ENCODE measurements at regions not wholly inside any gene's neighbourhood (a gene's known extent, or its start where the extent isn't known, plus 50 kb on each side); places are given as distances from the start of the nearest gene placed in this dataset.

- H3K9me3 Mint-ChIP-seq, result peaks cover 2% of the 10 kb centered on the region
- no peak overlapping the region for H3K4me3 Mint-ChIP-seq
- TF ChIP-seq, protein P1, sequence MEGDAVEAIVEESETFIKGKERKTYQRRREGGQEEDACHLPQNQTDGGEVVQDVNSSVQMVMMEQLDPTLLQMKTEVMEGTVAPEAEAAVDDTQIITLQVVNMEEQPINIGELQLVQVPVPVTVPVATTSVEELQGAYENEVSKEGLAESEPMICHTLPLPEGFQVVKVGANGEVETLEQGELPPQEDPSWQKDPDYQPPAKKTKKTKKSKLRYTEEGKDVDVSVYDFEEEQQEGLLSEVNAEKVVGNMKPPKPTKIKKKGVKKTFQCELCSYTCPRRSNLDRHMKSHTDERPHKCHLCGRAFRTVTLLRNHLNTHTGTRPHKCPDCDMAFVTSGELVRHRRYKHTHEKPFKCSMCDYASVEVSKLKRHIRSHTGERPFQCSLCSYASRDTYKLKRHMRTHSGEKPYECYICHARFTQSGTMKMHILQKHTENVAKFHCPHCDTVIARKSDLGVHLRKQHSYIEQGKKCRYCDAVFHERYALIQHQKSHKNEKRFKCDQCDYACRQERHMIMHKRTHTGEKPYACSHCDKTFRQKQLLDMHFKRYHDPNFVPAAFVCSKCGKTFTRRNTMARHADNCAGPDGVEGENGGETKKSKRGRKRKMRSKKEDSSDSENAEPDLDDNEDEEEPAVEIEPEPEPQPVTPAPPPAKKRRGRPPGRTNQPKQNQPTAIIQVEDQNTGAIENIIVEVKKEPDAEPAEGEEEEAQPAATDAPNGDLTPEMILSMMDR (IDR thresholded peaks at IDR 0.05), result no peak
- no peak overlapping the region for H3K27ac Mint-ChIP-seq
- CTCF ChIA-PET, result no interaction called here
- H3K27me3 Mint-ChIP-seq, result no peaks in the 10 kb centered on the region
- H3K36me3 Mint-ChIP-seq (ENCODE audit: low read depth), result no peaks in the 10 kb centered on the region
- intact Hi-C loops (cut with micrococcal nuclease), result no loop called here
- peaks cover 10% of the 10 kb centered on the region for H3K4me1 Mint-ChIP-seq
- POLR2A ChIA-PET, result no interaction called here
- DNase-seq (no peak), ATAC-seq (ENCODE audit: low read depth) (no peak)
These were observed 96.3 kb upstream of the FOXN2 start for GRCh38 chr2:48218169-48218568.

DNA sequence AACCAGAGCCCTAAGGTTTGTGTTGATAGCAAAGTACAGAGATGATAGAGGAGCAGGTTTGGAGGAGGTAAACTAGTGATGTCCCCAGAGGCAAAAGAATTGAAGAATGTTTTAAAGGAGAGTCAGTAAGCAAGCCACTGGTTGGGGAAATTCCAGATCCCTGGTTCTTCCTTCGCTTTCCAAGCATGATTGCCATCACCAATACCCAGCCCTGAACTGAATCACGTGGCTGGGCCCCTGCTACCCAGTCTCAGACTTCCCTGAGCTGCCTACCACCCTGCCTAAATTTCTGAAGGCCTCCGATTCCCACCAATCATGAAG lies 95.3 kb upstream of the FOXN2 start:
- peaks cover 10% of the 10 kb centered on the region for H3K4me1 Mint-ChIP-seq
- POLR2A ChIA-PET, result no interaction called here
- intact Hi-C loops (cut with micrococcal nuclease), result no loop called here

GRCh38 chr2:48219555-48220436 lies 94.7 kb upstream of the FOXN2 start:
- DNase-seq (no peak), ATAC-seq (ENCODE audit: low read depth) (no peak)
- CTCF ChIA-PET, result interaction anchor here (0.6 kb wide), 1 partner anchor 965 kb away, joined by 3 read pairs; no protein-coding TSS in a partner anchor
- POLR2A ChIA-PET, result no interaction called here
- TF ChIP-seq, protein P1 (IDR thresholded peaks at IDR 0.05), result no peak
- no peak overlapping the region for H3K27ac Mint-ChIP-seq
- H3K27me3 Mint-ChIP-seq, result no peaks in the 10 kb centered on the region
- H3K9me3 Mint-ChIP-seq, result peaks cover 2% of the 10 kb centered on the region
- H3K4me1 Mint-ChIP-seq, result peaks cover 10% of the 10 kb centered on the region
- no peak overlapping the region for H3K4me3 Mint-ChIP-seq
- H3K36me3 Mint-ChIP-seq (ENCODE audit: low read depth), result no peaks in the 10 kb centered on the region
- intact Hi-C loops (cut with micrococcal nuclease), result no loop called here

More for the DNA sequence above, 95.3 kb upstream of the FOXN2 start:
- CTCF ChIA-PET, result no interaction called here
- Mint-ChIP-seq H3K27me3 (no peaks in the 10 kb centered on the region), H3K27ac (no peak overlapping the region), H3K4me3 (no peak overlapping the region), H3K36me3 (ENCODE audit: low read depth) (no peaks in the 10 kb centered on the region), H3K9me3 (peaks cover 2% of the 10 kb centered on the region)
- TF ChIP-seq, protein P1 (IDR thresholded peaks at IDR 0.05), result no peak
- ATAC-seq (ENCODE audit: low read depth) (no peak), DNase-seq (no peak)

DNA sequence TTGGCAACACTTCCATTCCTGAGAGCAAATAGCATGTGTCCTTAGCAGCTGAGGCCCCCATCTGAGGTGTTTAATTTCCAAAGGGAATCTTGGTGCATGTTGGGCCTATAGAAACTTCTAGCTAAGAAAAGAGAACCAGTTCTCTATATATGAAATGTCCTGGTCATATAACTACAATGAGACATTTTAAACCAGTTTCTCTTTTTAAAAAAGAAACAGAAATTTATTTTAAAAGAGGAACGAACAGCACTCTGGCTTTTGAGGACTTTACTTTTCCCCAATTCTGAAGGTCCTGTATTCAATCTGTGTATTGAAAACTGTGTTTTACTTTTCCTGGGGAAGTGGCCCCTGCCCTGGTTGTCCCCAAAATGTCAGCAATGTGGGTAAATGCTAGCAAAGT lies 94.0 kb upstream of the FOXN2 start:
- TF ChIP-seq, protein P1 (IDR thresholded peaks at IDR 0.05), result no peak
- Mint-ChIP-seq H3K27ac (no peak overlapping the region), H3K4me1 (peaks cover 10% of the 10 kb centered on the region), H3K9me3 (peaks cover 2% of the 10 kb centered on the region), H3K4me3 (no peak overlapping the region), H3K36me3 (ENCODE audit: low read depth) (no peaks in the 10 kb centered on the region), H3K27me3 (no peaks in the 10 kb centered on the region)
- DNase-seq (no peak), ATAC-seq (ENCODE audit: low read depth) (no peak)
- POLR2A ChIA-PET, result no interaction called here
- intact Hi-C loops (cut with micrococcal nuclease), result no loop called here
- CTCF ChIA-PET, result interaction anchor here (0.6 kb wide), 1 partner anchor 966 kb away, joined by 3 read pairs; no protein-coding TSS in a partner anchor

DNA sequence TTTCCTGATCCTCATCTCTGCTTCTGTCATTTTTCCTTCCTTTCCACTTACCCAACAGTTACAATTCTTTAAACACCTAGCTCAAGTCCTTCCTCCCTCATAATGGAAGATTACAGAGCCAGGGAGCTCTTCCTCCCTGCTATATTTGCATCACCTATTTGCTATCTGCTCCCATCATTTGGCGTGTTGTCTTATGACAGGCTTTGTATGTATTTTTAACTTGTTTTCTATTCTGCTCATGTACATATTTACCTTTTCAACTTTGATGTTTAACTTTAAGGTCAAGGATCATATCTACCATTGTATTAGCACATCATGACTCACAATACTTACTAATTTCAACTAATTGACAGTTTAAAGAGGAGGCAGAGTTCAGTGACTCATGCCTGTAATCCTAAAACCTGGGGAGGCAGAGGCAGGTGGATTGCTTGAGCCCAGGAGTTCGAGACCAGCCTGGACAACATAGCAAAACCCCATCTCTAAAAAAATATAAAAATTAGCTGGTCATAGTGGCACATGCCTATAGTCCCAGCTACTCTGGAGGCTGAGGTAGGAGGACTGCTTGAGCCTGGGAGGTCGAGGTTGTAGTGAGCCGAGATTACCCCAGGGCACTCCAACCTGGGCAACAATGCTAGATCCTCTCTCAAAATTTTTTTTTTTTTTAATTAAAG lies 92.5 kb upstream of the FOXN2 start:
- POLR2A ChIA-PET, result no interaction called here

More for the DNA sequence above, 92.5 kb upstream of the FOXN2 start:
- CTCF ChIA-PET, result no interaction called here
- Mint-ChIP-seq H3K36me3 (ENCODE audit: low read depth) (no peaks in the 10 kb centered on the region), H3K27ac (no peak overlapping the region), H3K27me3 (no peaks in the 10 kb centered on the region), H3K4me1 (peaks cover 15% of the 10 kb centered on the region), H3K4me3 (no peak overlapping the region), H3K9me3 (peaks cover 2% of the 10 kb centered on the region)
- intact Hi-C loops (cut with micrococcal nuclease), result no loop called here
- DNase-seq (no peak), ATAC-seq (ENCODE audit: low read depth) (no peak)
- TF ChIP-seq, protein P1 (IDR thresholded peaks at IDR 0.05), result no peak
